Activated CD8-positive, alpha-beta memory T cell treated with anti-CD3 and anti-CD28 coated beads for 48 hours (primary cell): ENCODE measurements at regions not wholly inside any gene's neighbourhood (a gene's known extent, or its start where the extent isn't known, plus 50 kb on each side); places are given as distances from the start of the nearest gene placed in this dataset.
"Not testable (repeated sequence)": the region's sequence is repeated elsewhere in the genome, so short reads cannot be mapped to it uniquely, and the experiment has no call there.

ENCODE experiments used
- DNase-seq, 3 experiments: peaks; one replicate each; pipeline ENCODE4 v3.0.0-alpha.2; 2020; ENCODE audit warnings: low read depth in 2 of 3, low spot score in 2 of 3

- no peak for DNase-seq
These were observed 171.9 kb downstream of the QRSL1 start for GRCh38 chr6:106801256-106801655.

DNA sequence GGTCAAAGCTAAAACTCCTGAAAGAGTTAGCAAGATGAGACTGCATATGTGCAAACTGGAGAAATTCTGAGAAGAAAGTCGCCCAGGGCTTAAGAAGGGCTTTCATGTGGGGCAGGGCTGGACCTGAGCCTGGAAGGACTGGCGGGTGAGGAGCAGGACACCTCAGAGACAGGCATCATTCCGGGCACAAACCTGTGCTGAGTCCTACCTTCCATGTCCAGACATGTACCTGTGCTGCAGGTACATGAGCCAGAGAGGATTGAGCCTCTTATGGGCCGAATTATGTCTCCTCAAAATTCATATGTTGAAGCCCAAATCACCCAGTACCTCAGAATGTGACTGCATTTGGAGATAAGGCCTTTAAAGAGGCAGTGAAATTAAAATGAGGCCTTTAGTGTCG, 171.0 kb downstream of the QRSL1 start:
- no peak for DNase-seq

GRCh38 chr6:106799031-106799894, 169.9 kb downstream of the QRSL1 start:
- DNase-seq: peak in 1 of 3 experiments; percentile 0

DNA sequence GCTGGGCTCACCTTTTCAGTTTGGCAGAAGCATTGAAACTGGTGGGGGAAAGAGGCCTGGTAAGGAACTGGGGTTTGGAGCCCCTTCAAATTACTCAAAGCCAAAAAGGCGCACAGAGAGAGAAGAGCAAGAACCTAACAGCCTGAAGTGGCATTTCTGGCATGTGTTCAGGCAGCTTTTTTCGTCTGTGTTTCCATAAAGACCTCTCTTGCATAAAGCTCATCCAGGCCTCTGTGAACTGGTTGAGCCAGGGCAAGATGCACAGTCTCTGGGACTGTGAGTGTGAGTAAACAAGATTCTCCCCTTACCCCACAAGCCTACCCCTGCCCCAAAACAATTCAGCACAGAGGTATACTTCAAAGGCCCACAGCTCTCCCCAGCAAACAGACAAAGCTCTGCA, 167.8 kb downstream of the QRSL1 start:
- no peak for DNase-seq

DNA sequence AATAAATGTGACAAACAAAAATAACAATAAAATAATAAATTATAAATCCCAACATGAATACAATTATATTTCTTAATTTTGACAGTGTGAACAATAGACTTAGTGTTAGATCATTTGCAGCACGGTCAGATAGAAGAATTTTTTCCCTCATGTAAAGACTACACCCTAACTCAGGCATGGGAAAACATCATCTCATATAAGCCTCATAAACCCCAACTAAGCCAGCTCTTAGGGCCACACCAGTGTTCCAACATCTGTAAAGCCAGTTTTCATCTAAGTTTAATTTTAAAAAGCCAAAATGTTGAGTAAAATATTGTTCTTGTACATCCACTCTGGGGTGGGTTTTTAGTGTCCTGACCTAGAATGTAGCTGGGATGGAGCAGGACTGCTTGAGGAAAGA, 167.4 kb downstream of the QRSL1 start:
- DNase-seq: no peak

- no peak for DNase-seq
These were observed 164.8 kb downstream of the QRSL1 start for GRCh38 chr6:106794129-106794528.

- DNase-seq: no peak
These were observed 163.3 kb downstream of the QRSL1 start for GRCh38 chr6:106792536-106793236.

DNA sequence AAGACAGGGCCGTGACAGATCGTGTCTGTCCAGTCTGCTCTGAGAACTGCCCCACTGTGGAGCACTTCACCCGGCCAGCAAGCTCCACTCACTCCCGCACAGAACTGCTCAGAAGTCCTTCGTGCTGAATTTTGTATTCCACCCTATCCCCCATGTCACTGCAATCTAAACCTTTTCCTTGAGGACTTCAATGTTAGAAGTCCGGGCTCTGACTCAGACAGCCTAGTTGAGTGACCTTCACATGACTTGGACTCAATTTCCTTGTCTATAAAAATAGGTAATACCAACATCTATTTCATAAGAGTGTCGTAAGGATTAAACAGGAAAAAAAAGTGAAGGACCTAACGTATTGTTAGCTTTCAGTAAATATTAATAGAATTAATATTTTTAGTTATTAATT, 161.6 kb downstream of the QRSL1 start:
- no peak for DNase-seq

DNA sequence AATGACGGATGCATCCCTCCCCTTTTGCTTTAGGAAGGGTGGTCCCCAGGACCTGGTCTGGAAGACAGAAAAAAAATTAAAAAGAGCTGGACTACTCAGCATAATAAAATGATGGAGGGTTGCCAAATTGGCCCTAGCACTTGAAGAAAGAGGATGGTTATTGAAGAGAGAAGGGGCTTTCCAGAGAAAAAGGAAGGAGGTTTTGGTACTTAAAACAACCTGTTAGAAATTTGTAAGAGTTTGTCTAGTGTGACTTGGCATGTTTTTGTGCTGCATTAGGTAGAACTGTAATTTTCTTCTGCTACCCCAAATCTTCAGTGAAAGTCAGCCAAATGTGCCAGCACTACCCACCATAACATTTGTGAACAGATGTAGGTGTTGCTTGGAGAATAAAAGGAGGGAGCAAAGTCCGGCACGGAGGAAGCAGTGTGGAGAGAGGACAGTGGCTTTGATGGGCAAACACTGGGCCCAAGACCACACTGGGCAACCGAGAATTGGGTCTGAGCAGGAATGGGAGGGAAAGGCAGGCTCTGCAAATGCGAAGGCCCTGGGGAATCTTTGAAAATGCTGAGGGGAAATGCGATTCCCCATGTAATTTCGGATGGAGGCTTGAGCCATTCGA, 160.9 kb downstream of the QRSL1 start:
- DNase-seq: no peak

GRCh38 chr6:106789428-106790148, 160.2 kb downstream of the QRSL1 start:
- DNase-seq: no peak

- DNase-seq: no peak
These were observed 159.4 kb downstream of the QRSL1 start for GRCh38 chr6:106788761-106789160.

DNA sequence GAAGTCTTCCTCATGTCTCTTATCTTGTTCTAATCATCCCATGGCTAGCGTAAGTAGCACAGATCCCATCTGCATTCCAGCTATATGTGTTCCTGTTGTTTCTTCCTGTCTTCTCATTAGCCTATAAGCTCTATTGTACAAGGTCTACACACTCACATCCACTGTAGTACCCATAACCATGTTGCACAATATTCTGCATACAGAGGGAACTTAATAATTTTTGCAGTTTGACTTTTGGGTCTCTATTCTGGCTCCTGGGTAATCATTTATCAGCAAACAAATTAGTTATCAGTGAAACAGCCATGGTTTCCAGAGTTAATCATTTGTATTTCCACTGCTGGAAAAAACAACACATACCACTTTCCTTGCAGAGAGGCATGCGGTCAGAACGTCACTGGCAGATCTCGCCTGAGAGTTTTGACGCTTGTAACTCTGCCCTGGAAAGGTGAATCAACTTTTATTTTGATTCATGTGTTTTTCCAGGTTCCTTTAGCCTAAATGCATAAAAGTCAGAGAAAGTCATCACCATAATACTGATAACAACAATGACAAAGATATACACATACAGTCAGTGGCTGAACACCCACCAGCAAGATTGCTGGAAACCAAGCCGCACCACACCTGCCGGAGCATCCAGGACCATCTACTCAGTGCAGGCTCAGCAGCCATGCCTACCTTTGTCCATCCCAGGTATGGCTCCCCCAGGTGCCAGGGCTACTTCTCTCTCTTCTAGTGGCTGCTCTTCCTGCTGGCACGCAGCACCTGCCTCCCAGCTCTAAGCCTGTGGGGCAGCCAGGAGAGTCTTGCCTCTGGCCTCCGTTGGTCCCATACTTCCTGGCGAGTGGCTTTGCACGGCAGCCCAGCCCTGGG, 158.2 kb downstream of the QRSL1 start:
- DNase-seq: no peak

DNA sequence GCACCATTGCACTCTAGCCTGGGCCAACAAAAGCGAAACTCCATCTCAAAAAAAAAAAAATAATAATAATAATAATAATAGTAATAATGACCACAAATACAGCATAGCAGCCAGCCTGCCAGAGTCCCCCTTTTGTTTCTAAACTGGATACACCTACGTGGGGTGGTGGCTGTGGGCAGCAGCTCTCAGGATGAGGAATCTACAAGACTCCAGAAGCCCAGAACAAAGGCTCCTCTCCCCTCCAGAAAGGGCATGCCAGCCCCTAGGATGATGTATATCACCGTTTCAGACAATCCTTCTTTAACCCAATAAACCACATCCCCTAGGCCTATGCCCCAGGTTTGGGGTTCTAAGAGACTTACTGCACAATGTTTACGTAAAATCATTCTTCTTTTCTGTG, 155.9 kb downstream of the QRSL1 start:
- DNase-seq: no peak

DNA sequence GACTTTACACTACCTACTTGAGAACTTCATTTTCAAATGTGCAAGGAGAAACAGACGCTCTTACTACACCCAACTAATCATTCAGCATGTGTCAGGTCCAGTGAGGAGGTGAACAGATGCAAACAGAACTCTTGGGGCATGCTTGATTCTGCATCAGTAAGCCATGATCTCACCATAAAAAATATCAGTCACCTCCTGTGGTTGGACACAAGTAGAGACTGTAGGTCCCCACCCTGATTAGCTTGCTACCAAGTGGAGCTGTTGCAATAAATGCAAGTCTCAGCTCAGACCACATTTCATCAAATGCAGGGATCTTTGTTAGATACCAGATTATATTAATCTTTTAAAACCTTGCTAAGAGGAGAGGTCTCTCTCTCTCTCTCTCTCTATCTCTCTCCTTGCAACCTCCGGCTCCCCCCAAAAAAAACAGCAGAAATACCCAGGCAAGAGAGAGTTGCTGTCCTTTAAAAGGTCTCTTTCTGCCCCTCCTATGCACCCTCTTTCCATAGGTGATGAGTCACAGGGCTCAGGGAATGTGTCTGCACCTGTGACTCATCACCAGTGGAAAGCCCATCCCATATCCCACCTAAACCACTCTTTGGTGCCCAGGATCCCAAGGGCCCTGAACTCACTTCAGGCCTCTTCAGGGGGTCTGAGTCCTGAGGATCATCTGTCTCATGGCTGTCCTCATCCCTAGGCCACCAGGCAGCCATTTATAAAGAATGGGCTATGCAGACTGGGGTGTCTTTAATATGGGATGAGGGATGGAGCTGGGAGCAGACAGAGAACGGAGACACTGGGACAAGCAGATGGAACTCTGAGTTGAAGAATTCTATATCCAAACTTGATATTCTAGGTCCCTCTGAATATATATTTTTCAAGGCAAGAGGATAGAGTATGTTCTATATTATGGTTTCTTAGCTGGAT, 154.5 kb downstream of the QRSL1 start:
- no peak for DNase-seq

DNA sequence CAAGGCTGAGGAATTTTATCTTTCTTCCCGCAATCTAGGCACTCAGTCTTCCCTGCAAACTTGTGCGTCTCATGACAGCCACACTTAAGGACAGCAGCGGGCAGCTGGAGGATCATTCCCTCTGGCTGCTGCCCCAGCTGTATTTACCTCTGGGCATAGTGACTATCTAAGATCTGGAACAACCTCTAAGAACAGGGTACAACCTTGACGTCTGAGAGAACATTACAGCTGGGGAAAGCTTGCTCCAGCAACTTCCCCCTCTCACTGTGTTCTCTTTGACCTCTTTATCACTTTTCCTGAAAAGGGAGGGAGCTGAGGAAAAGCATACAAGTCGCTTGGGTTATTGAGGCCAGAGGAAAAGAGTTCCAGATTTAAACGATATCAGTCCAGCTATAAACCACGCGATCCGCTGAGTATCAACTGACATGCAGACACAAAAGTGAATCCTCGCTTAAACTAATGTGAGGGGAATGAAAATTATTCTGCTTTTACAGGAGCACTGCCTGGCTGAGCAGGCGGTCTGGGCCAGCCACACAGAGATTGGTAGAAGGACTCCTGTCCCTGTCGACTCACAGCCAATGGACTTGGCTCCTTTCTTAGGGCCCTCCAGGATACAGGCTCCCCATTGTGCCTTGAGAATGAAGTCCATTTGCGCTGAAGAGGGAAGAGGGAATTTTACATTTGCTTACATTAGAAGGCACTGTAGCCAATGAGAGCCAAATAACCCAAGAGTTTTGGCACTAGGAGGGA, 153.3 kb downstream of the QRSL1 start:
- no peak for DNase-seq

GRCh38 chr6:106779552-106779951, 150.2 kb downstream of the QRSL1 start:
- DNase-seq: not testable (repeated sequence)

DNA sequence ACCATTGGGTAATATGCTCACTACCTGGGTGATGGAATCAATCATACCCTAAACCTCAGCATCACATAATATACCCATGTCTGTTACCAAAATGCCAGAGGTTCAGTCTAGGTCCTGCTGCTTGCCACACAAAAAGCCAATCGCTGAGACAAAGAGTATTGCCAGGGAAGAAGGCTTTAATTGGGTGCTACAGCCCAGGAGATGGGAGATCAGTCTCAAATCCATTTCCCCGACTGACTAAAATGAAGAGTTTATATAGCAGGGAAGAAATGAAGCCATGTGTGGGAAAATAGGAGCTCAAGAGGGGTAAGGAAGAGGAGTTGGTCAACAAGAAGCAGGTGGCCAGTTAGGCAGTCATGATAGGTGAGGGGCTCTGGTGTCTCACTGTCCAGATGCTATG, 149.6 kb downstream of the QRSL1 start:
- no peak for DNase-seq

DNA sequence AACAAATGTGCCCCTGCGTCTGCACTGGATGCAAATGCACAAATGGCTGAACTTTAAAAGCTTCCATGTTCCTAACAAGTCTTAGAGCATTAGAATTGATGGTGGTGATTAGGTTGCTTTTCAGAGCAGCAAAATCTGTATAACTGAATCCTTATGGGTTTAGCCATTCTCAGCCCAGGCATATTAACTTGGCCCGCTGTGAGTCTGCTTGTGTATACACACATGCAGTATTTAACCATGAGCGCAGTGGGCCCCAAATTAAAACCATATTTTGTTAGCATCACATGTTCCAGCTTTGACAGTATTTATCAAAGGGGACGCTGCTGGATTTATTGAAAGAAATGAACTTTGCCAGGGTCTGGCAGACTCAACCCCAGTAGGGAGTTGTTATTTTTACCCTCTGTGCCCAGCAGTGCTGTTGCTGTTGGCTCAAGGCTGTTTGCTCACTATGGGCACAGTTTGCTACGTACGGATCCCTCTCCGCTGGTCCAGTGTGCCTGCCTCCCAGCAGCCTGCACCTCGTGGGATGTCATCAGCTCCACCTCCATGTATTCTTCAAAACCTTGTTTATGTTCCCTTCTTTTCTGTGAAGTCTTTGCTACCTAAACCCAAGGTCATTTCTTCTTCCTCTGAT, 144.7 kb downstream of the QRSL1 start:
- no peak for DNase-seq
